DMS114 treated with DMSO at 0.1 percent for 48 hours (cell line): ENCODE measurements at regions not wholly inside any gene's neighbourhood (a gene's known extent, or its start where the extent isn't known, plus 50 kb on each side); places are given as distances from the start of the nearest gene placed in this dataset.
"Not testable (repeated sequence)": the region's sequence is repeated elsewhere in the genome, so short reads cannot be mapped to it uniquely, and the experiment has no call there.

Experiments used
- DNase-seq: peaks from one replicate; lab custom pipeline; 2025; ENCODE audit not compliant: unreplicated experiment; lab: John Stamatoyannopoulos, UW

DNA sequence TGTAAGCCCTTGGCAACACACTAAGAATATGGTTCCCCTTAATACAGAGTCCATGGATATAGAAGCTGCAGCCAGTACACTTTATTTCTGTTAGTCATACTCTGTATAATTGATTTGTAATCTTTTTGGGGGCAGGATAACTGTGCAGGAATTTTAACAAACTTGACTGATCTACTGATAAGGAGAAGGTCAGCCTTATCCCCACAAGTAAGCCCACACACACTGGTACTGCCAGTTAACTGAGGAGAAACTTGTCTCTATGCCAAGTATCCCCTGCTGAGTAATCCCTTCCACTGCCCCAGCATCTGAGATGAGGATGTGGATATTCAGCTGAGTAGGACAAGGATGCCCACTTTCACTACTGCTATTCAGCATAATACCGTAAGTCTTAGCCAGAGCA is 154.9 kb upstream of the CXXC4 start:
- no peak for DNase-seq

DNA sequence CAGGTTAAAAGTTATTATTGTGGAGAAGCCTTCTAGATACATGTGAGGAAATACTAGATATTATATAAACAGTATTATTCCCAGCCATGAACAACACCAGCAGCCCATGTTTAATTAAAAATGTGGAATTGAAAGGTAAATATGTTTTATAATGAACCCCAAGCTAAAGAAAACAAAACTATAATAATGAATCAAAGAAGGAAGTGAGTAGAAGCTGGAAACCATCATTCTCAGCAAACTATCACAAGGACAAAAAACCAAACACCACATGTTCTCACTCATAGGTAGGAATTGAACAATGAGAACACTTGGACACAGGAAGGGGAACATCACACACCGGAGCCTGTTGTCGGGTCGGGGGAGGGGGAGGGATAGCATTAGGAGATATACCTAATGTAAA is 167.6 kb upstream of the CXXC4 start:
- DNase-seq: not testable (repeated sequence)

DNA sequence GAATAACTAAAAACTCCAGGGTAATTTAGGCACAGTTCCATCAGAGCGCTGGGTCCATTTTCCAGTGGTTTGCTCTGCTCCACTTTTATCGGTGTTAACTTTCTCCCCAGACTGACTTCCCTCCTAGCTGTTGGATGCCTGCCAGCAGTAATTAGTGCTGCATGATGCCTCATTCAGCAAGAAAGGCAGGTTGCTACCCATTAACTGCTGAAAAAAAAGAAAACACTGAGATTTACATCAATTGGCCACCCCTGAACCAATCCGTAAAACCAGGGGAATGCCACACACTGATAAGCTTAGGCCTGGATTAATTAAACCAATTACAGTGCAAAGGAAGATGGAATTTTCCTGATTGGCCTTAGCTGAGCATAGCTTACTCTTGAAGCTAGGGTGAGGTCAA is 182.4 kb upstream of the CXXC4 start:
- DNase-seq: no peak

DNA sequence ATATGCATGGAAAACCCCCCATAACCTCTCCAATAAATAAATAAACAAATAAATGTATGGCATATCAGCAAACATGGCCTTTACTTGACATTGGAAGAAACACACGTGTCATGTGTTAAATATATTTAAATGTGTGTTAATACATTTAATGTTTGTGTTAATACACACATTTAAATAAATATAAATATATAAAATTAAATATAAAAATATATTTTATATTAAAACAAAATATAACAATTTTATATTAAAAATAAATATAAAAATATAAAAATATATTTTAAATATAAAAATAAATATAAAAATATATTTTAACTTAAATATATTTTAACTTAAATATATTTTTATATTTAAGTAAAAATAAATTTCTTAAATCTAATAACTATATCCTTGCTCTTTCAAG is 187.6 kb upstream of the CXXC4 start:
- no peak for DNase-seq

DNA sequence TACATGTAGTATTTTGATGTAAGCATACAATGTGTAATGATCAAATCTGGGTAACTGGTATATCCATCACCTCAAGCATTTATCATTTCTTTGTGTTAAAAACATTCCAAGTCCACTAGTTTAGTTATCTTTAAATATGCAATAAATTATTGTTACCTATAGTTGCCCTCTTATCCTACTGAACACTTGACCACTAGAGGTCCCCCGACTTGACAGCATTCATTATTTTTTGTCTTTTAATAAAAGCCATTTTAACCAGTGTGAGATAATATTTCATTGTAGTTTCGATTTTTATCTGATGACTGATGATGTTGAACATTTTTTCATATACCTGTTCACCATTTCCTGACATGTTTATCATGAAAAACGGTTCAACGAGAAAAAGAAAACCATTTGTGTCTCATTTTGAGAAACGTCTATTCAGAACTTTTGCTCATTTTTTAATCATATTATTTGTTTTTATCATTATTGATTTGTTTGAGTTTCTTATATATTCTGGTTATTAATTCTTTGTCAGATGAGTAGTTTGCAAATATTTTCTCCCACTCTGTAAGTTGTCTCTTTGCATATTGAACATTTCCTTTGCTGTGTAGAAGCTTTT is 199.0 kb upstream of the CXXC4 start:
- DNase-seq: no peak

DNA sequence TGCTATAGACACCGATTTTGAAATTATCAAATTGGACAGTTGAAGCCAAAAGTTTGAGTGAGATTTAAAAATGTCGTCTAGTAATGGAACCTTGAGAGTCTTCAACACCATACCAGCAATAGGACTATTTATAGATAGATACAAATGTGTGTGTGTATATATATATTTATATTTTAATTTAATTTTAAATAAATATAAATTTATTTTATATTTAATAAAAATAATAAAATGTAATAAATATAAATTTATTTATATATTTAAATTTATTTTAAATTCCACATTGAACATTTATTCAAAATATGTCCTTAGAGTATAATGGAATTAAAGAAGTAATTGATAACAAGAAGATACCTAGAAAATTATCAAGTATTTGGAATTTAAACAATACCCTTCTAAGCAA is 221.9 kb upstream of the CXXC4 start:
- DNase-seq: no peak

DNA sequence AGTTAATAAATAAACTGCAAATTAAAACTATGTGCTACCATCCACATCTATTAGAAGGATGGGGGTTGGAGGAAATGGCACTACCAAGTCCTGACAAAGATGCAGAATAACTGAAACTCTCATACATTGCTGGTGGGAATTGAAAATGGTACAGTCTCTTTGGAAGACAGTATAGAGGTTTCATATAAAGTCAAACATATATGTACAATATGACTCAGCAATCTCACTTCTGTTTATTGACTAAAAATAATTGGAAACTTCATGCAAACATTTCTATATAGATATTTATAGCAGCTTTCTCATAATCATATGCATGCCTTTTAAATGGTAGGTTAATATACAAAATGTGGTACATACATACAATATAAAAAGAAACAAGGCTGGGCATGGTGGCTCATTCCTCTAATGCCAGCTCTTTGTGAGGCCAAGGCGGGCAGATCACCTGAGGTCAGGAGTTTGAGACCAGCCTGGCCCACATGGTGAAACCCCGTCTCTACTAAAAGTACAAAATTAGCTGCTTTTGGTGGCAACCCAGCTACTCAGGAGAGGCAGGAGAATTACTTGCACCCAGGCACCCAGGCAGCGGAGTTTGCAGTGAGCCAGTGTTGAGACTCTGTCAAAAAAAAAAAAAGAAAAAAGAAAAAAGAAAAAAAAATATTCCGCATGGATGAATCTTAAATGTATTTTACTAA is 225.0 kb upstream of the CXXC4 start:
- DNase-seq: no peak

DNA sequence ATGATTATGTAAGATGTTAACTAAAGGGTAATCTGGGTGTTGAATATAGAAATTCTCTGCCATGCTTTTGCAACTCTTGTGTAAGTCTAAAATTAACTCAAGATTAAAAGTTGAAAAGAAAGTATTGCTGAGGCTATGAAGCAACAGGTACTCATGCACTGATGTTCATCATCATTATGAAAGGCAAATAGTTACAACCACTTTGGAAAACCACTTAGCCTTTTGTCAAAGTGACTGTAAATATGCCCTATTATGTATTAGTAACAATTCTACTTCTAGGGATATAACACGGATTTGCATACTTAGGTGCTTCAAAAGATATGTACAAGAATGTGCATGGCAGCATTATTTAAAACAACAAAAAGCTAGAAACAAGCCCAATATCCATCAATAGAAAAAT is 227.8 kb upstream of the CXXC4 start:
- no peak for DNase-seq

DNA sequence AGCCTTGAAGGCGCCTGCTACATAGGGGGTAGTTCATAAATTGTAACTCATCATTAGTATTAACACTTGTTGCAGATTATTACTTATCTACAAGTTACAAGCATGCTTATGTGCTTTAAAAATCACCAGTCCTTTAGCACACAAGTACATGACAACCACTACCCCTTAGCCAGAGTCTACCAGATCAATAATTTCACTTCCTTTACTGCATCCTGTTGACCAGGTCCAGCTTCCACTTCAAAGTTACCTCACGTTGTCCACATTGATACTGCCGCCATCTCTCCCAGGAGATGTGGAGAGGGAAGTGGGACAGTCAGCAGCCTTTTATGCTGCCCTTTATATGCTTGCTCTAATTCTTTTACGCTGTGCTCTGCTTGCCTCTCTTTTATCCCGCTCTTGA is 231.3 kb upstream of the CXXC4 start:
- DNase-seq: no peak

DNA sequence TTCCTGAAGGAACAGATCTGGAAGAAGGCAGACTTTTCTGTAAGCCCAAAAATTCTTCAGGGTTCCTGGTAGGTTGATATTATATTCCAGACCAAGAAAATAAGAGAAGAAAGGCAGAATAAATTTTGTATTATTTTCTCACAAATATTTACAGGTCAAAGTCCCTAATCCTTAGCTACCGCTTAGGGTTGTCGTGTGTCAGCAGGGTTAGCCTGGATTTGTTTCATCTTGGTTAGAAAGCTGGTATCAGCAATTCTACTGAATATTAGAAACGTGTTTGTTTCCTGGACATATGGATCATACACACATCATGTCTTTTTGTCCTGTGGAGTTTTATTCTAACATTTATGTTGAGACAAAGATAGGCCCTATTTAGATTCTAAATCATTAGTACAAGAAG is 232.9 kb upstream of the CXXC4 start:
- DNase-seq: no peak

DNA sequence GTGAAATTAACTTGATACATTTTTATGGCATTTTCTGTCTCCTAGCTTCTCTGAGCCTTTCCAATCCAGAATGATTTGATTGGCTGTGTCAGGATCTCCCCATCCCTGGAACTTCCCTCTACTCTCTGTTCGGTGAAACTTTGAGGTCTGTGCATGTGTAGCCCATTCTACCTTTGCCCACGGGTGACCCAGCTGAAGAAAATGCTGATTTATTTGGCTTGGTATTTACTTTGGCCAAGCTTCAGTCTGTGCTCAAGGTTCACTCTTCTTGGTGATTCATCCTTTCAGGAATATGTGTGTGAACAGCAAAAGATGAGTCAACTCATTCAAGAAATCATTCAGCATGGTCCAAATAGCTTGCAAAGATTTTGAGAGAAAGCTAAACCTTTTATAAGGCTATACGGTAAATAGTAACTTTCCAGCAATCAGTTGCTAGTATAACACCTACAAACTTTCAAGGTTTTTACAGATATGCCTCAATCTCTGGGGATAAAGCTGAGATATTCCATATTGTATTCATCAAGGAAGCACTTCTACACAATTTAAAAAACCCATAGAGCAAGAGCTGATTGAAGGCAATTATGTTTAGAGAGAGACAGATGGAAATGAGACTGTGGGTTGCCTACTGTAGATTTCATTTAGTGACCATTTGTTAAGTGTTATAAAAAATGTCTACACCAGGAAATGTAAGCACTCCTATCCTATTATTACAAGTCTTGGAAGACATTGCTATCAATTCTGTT is 233.9 kb upstream of the CXXC4 start:
- no peak for DNase-seq

DNA sequence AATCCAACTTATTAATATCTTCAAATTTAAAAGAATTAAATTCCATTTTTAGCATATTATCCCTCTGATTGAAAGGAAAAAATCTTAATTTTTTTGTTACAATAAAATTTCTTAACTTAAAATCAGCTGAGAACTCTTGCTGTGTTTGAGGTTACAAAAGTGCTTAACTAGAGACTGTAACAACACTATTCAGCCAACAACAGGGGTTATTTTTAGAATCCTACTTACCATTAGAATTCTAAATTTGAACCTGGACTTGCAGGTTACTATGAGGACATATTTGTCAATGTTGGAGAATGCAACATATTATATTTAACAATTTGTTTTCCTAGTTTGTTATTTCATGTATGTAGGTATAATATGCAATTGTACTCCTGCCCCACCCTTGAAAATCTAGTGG is 238.1 kb upstream of the CXXC4 start:
- no peak for DNase-seq

DNA sequence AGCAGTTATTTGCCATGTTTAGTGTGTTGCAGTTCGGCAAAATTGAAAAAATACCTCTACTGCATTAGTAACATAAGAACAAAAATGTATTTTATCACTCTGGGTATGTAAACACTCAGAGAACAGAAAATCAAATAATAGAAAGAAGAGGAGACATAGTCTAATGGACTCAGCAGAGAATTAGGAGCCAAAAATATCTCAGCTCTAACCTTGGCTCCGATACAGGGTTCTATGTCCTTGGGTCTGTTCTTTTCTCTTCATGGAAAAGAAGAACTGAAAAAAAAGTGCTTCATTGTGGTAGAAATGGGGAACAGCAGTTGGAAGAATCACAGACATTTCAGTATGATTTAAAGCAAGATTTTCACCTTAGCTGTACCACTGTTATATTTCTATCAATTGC is 240.5 kb upstream of the CXXC4 start:
- no peak for DNase-seq

DNA sequence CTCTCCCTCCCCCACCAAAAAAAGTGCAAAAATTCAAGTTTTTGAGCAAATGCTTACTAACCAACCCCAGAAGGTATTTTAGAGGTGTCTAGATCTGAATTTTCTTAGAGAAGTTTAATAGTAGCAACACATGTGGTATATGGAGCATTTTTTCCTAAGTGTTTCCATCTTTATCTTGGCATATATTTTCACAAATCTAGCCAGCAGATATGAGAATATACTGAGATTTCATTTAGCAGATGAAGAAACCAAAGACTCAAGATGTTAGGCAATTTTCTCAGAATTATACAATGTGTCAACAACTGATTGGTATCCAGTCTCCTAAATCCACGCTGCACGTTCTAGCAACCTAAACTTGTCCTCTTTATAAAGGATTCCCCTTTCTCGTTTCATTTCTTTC is 245.5 kb upstream of the CXXC4 start:
- DNase-seq: no peak

DNA sequence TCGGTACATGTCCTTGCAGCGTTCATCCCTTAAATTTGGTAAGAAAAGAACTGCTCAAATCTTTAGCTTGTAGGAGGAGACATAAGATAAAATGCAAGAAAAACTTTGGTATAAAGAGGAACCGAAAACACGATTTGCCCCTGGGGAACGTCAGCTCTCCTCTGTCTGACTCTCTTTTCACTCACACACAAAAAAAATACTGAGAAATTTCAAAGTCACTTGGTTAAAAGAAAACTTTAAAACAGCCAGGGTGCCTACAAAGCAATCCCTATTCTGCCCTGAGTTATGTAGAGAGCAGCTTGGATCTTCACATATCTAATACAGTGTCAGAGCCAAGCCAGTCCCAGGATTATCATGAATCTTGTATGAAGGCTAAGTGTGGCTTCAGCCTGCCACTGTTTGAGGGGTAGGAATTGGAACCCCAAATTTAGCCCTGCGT is 248.5 kb upstream of the CXXC4 start:
- no peak for DNase-seq

DNA sequence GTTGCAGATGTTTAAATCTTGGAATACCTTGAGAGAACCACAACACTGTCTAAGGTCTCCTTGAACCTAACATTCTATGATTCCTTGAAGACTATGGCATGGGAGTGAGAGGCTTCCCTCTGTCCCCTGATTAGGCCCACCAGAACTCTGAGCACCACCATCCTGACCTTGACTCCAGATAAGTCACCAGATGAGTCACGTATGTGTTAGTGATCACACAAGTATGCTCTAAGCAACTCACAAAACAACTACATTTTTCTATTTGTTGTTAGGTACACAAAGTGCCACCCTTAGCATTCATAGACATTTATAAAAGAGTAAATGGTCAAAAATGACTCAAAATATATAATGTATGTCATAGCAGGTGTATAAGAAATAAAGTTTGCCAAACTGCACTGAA is 252.9 kb upstream of the CXXC4 start:
- DNase-seq: no peak

DNA sequence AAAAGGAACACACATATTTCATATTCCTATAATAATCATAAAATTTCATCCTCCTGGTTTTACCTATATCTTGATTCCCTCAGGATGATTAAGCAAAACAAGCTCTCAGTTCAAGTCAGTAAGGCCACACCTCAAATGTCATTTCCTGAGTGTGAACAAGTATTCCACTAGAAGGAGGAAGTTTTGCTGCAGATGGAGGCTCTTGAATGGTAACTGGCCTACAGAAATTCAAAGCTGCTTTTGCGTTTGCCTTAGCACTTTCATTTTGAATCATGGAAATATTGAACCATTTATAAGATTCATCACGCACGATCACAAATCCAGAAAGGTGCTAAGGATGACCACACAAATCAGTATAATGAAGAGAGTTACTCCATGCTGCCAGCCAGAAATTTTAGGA is 254.4 kb upstream of the CXXC4 start:
- no peak for DNase-seq

DNA sequence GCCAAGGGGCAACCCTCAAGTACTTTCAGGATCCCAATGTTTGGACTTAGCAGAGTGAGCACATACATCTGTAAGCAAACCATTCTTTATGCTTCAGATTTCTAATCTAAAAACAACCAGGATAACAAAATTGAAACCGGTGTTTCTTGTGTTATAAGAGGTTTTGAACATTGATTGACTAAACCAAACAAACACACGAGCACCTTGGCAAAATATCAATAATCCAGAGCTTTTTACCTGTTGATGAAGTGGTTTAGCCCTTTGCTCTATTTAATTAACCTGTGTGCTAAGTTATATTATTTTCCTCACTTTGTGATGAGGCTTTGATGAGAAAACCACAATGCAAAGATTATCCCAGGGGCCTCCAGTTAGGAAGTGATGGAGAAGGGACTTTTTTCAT is 255.3 kb upstream of the CXXC4 start:
- DNase-seq: no peak

DNA sequence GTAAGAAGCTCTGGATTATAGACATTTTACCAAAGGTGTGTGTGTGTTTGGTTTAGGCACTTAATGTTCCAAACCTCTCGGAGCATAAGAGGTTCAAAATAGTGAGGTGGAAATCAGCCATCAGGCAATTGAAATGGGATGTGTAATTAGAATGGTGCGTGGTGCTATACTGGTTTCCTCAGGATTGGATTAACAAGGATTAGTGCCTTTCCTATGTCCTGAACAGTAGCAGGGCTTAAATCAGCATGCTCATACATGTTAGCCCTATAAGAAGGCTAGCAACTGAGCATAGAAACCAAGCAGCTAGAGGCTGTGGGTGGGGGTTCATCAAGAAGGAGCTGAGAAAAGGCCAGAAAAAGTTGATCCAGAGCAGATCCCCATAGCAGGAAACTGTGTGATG is 256.8 kb upstream of the CXXC4 start:
- DNase-seq: no peak

DNA sequence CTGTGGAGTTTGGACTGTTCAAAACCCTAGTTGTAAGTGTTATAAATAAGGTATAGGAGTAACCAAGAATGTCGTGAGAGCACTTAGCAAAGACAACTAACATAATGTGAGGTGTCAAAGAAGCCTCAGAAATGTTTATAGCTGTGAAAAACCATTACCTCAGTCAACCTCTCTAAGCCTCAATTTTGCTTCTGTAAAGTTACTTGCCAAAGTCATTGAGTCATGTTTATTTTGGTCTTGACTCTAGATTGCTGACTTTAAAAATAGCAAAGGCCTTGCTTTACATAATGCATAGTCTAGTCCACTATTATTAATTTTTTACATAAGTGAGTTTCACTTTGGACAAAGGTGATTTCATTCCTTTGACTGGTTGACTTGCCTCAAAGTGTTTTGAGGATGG is 257.6 kb upstream of the CXXC4 start:
- DNase-seq: no peak

DNA sequence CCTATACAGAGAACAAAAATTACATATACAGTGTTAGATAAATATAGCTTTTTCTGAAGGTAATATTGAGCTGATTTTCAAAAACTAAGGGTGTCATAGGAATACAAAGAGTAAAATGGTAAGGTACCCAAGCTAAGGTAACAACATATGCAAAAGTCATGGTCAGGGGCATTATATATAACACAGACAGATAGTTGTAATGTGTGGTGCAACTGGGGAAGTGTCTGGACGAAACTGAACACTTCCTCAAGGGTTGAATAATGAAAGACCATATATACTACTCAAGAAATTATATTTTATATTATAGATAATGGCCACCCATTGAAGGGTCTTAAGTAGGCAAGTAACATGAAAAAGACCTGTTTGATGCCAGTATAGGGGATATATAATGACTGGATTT is 262.1 kb upstream of the CXXC4 start:
- no peak for DNase-seq

DNA sequence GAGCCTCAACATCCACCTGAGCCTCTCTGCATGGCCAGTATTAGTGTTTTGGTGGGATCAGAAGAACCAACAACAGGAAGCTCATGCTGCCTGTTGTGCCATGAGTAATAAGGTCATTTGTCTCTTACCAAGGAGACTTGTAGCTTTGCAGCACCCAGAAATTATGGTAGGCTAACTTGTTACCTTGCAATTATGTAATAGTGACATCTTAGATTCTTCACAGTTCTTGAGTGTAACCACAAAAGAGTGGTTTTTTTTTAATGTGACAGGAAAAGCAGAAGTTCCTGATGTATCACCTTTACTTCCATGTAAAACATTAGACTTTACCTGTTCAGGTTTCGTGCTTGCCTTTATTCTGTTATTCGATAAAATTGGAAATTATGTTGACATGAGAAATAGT is 263.9 kb upstream of the CXXC4 start:
- DNase-seq: no peak
